Endothelial cell of umbilical vein (primary cell): ENCODE measurements at regions not wholly inside any gene's neighbourhood (a gene's known extent, or its start where the extent isn't known, plus 50 kb on each side); places are given as distances from the start of the nearest gene placed in this dataset.

Experiments
- BruUV-seq: library from RNA; stranded (reverse); fragments of 400-500 nt; replicated peaks from 2 replicates; lab custom pipeline; 2021; lab: Mats Ljungman, UMichigan
- CTCF ChIA-PET: fragments of 300-600, 350-600 bp; sonication (Branson Sonifier 250); formaldehyde crosslinking; loops from one replicate; lab custom pipeline; 2021; ENCODE audit warnings: antibody characterized with exemption, inconsistent platforms; lab: Charles Lee
- POLR2A ChIA-PET: fragments of 300-600, 350-600 bp; sonication (Branson Sonifier 250); formaldehyde crosslinking; loops from one replicate; lab custom pipeline; 2021; ENCODE audit warnings: antibody characterized with exemption, inconsistent platforms; lab: Charles Lee
- DNase-seq: peaks from one replicate; pipeline ENCODE4 v3.0.0-alpha.2; 2011; ENCODE audit warnings: low read depth, low spot score
- FAIRE-seq: peaks from 2 replicates; lab custom pipeline; 2011; peaks lifted over from hg19 to GRCh38; lab: Jason Lieb, UNC
- H2AFZ ChIP-seq: 2 replicates; pipeline ENCODE4 v1.6.0; 2012; ENCODE audit warnings: low read depth, low read length, control low read depth, inconsistent platforms
- H3K27ac ChIP-seq: 2 replicates; pipeline ENCODE4 v1.5.1; 2011; ENCODE audit warnings: low read depth, mild to moderate bottlenecking, control low read depth, low read length, moderate library complexity; ENCODE audit not compliant: insufficient read depth
- H3K27me3 ChIP-seq, 2 experiments: 2 replicates each; pipeline versions ENCODE4 v1.6.0 to v1.6.1; 2011; ENCODE audit warnings: low read length in 2 of 2, mixed read lengths in 1 of 2; ENCODE audit not compliant: control insufficient read depth in 2 of 2, insufficient read depth in 2 of 2
- H3K36me3 ChIP-seq, 2 experiments: 2 replicates in 1 of 2; 3 replicates in 1 of 2; pipeline ENCODE4 v1.5.1; 2011; ENCODE audit warnings: low read length in 2 of 2, mild to moderate bottlenecking in 1 of 2, moderate library complexity in 1 of 2; ENCODE audit not compliant: control insufficient read depth in 2 of 2, insufficient read depth in 2 of 2; ENCODE audit errors: extremely low read depth in 1 of 2
- H3K4me1 ChIP-seq: 3 replicates; pipeline ENCODE4 v1.5.1; 2011; ENCODE audit warnings: mild to moderate bottlenecking, low read length; ENCODE audit not compliant: control insufficient read depth, insufficient read depth; ENCODE audit errors: extremely low read depth
- H3K4me2 ChIP-seq: 2 replicates; pipeline ENCODE4 v1.6.1; 2011; ENCODE audit warnings: low read length, control low read depth, mixed read lengths; ENCODE audit not compliant: insufficient read depth
- H3K4me3 ChIP-seq, 3 experiments: fragments of 200-600 bp in 1 of 3; sonication (generic), shearing (Covaris generic) in 1 of 3; replicated peaks in 1 of 3; 2 replicates each; pipeline ENCODE4 v1.5.1; 2011 to 2016; ENCODE audit warnings: control low read depth in 3 of 3, low read length in 3 of 3, mild to moderate bottlenecking in 2 of 3, inconsistent platforms in 1 of 3, low read depth in 1 of 3, moderate library complexity in 1 of 3; ENCODE audit not compliant: insufficient read depth in 1 of 3
- H3K79me2 ChIP-seq: 2 replicates; pipeline ENCODE4 v1.6.0; 2012; ENCODE audit warnings: low read length, inconsistent platforms; ENCODE audit not compliant: control insufficient read depth, insufficient read depth
- H3K9ac ChIP-seq: replicated peaks from 2 replicates; pipeline ENCODE3; 2011; ENCODE audit warnings: low read length, control low read depth; ENCODE audit not compliant: insufficient read depth; ENCODE audit errors: extremely low read depth
- H3K9me1 ChIP-seq: replicated peaks from 3 replicates; pipeline ENCODE4 v1.6.0; 2011; ENCODE audit warnings: mild to moderate bottlenecking, low read length; ENCODE audit not compliant: control insufficient read depth, insufficient read depth; ENCODE audit errors: extremely low read depth
- H3K9me3 ChIP-seq: replicated peaks from 2 replicates; pipeline ENCODE4 v1.5.1; 2012; ENCODE audit warnings: low read length, inconsistent platforms; ENCODE audit not compliant: control insufficient read depth, insufficient read depth
- H4K20me1 ChIP-seq: replicated peaks from 2 replicates; pipeline ENCODE3; 2011; ENCODE audit warnings: mild to moderate bottlenecking, low read length; ENCODE audit not compliant: control insufficient read depth, insufficient read depth; ENCODE audit errors: extremely low read depth
- GATA2 ChIP-seq: IDR thresholded peaks from 2 replicates; pipeline ENCODE4 v1.7.0; 2011; ENCODE audit warnings: low read depth, mild to moderate bottlenecking, moderate library complexity, mixed read lengths, low read length; ENCODE audit not compliant: insufficient read length, insufficient read depth
- JUN ChIP-seq: IDR thresholded peaks from 2 replicates; pipeline ENCODE4 v1.6.1; 2011; ENCODE audit warnings: borderline replicate concordance, low read depth; ENCODE audit not compliant: insufficient read length, insufficient read depth
- POLR2AphosphoS5 ChIP-seq: IDR thresholded peaks from 2 replicates; pipeline ENCODE4 v1.6.1; 2012; ENCODE audit warnings: low read depth, mild to moderate bottlenecking, control low read depth, low read length, moderate library complexity; ENCODE audit not compliant: insufficient read depth
- dilution Hi-C: fragments of 300-500 bp; cut with MboI; formaldehyde crosslinking; loops from one replicate; pipeline ENCODE4 v1.15.0; 2019; ENCODE audit warnings: low sequenced_read_pairs; ENCODE audit not compliant: extremely low pct_ligation_motif_present
- intact Hi-C: fragments of 100-400 bp; cut with micrococcal nuclease; formaldehyde crosslinking; loops from one replicate; pipeline ENCODE4 v1.10.0; 2022

DNA sequence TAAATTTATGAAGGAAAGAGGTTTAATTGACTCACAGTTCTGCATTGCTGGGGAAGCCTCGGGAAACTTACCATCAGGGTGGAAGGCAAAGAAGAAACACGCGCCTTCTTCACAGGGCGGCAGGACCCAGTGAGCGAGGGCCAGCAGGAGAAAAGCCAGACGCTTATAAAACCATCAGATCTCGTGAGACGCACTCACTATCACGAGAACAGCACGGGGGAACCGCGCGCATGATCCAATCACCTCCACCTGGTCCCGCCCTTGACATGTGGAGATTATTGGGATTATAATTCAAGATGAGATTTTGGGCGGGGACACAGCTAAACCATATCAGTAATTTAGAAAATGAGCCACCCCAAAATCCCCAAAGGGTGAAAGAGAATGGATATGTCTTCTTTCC lies 187.1 kb downstream of the RAP2A start:
- intact Hi-C loops, result no loop called here
- no TSS peak for BruUV-seq
- no peaks in the 10 kb centered on the region for H3K36me3 ChIP-seq
- DNase-seq (no peak), FAIRE-seq (no peak)
- H3K4me3 ChIP-seq, result no peak overlapping the region
- ChIA-PET CTCF (no interaction called here), POLR2A (no interaction called here)
- no peak for TF ChIP-seq POLR2AphosphoS5
- no peak for TF ChIP-seq JUN
- TF ChIP-seq GATA2, result no peak
- no peak overlapping the region for H3K27ac ChIP-seq
- H3K4me1 ChIP-seq, result no peaks in the 10 kb centered on the region
- no peaks in the 10 kb centered on the region for H3K9me3 ChIP-seq
- H2AFZ ChIP-seq, result no peak overlapping the region
- no peak overlapping the region for H3K9ac ChIP-seq
- dilution Hi-C loops, result no loop called here
- no peaks in the 10 kb centered on the region for H4K20me1 ChIP-seq
- H3K79me2 ChIP-seq, result no peaks in the 10 kb centered on the region
- H3K9me1 ChIP-seq, result no peaks in the 10 kb centered on the region
- H3K4me2 ChIP-seq, result no peak overlapping the region
- H3K27me3 ChIP-seq, result peaks cover 0 to 3% of the 10 kb centered on the region in 2 experiments

DNA sequence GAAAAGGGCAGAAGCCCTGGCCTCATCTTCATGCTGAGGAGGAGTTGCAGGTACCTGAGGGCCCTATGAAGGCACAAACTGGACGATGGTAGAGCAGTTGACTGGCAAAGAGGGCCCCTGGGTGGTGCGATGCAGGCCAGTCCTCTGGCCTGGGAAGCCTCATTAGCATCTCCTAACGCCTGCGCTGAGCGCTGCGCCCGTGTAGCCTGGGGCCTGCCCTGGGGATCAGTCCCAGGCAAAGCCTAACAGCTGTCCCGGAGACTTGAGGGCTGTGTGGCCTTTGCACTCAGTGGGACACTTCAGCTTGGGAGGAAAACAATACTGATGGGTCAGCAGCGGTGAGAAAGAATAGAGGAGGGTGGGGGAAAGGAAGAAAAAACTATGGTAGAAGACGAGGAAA lies 187.7 kb downstream of the RAP2A start:
- Histone ChIP-seq H3K4me3 (no peak overlapping the region), H3K79me2 (no peaks in the 10 kb centered on the region), H3K27me3 (peaks cover 0 to 3% of the 10 kb centered on the region in 2 experiments), H3K4me2 (no peak overlapping the region), H3K9me3 (no peaks in the 10 kb centered on the region), H3K27ac (no peak overlapping the region), H3K9me1 (no peaks in the 10 kb centered on the region), H3K9ac (no peak overlapping the region), H2AFZ (no peak overlapping the region), H4K20me1 (no peaks in the 10 kb centered on the region), H3K4me1 (no peaks in the 10 kb centered on the region), H3K36me3 (no peaks in the 10 kb centered on the region)
- intact Hi-C loops (no loop called here), dilution Hi-C loops (no loop called here)
- ChIA-PET CTCF (no interaction called here), POLR2A (no interaction called here)
- BruUV-seq, result no TSS peak
- FAIRE-seq, result no peak
- TF ChIP-seq GATA2, result no peak
- DNase-seq, result no peak
